ENCODE measurements at regions not wholly inside any gene's neighbourhood (a gene's known extent, or its start where the extent isn't known, plus 50 kb on each side); places are given as distances from the start of the nearest gene placed in this dataset.

GRCh38 chr5:20486826-20487225 is 498.8 kb upstream of the CDH18 start:
- TF ChIP-seq CTCF (IDR thresholded peaks at IDR 0.05) (no peak), POLR2A (IDR thresholded peaks at IDR 0.05) (no peak)

Data from testis (tissue), 2 donors.